Erythroblast (primary cell): ENCODE measurements at regions not wholly inside any gene's neighbourhood (a gene's known extent, or its start where the extent isn't known, plus 50 kb on each side); places are given as distances from the start of the nearest gene placed in this dataset.

Experiments used
- GATA1 ChIP-seq: IDR thresholded peaks from 2 replicates; pipeline ENCODE4 v1.6.1; 2011; ENCODE audit warnings: low read depth, mild to moderate bottlenecking, control low read depth, low read length, moderate library complexity
- POLR2A ChIP-seq: IDR thresholded peaks from 2 replicates; pipeline ENCODE4 v1.6.1; 2011; ENCODE audit warnings: mild to moderate bottlenecking, low read length

DNA sequence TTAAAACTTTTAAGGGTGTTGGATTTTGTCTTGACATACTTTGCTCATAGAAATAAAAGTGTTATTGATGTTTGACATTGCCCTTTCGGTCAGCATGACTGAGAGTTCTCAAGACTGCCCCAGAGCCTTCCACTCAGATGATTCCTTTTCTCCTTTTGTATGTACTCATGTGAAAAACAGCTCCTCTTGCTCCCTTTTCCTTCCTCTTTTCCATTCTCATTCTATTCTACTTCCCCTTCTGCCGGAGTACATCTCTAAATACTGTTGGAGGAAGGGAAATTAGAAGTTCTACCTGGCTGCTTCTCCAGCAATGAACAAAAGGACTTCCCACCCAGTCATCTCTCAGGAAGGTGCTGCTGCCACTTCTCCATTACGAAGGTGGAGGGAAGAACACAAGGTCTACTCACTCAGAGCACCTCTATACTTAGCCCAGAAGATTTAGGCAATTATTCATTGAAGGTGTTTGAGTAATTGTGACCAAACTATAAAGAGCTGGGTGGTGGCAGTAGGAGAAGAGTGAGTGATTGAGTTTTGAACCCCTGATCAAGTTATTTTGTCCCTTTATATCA lies 163.8 kb upstream of the MBNL1 start:
- no peak for TF ChIP-seq POLR2A
- no peak for TF ChIP-seq GATA1
